ENCODE measurements at regions not wholly inside any gene's neighbourhood (a gene's known extent, or its start where the extent isn't known, plus 50 kb on each side); places are given as distances from the start of the nearest gene placed in this dataset.

DNA sequence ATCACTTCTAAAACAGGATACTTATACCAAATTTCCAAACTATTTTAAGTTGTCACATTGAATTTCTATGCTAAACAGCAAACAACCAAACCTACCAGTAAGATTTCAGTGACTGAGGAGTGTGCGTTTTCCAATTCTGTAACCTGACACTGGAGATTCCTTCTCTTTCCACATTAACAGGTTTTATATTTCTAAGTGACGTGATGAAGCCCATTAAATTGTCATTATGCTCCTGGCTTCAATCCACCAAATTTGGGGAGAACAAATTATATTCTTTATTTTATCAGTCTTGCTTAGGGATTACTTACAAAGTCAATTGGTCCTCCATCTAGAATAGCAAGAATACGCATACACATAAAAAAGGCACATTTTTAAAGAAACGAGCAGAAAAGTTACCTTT, 764.8 kb upstream of the NR2F2 start:
- Histone ChIP-seq H3K9me2 (replicated peaks; ENCODE audit: control insufficient read depth, low read length) (no peaks in the 10 kb centered on the region), H3K4me2 (ENCODE audit: low read length) (no peak overlapping the region), H3K79me2 (ENCODE audit: control insufficient read depth, low read length) (no peaks in the 10 kb centered on the region), H4K20me1 (ENCODE audit: control insufficient read depth, insufficient read depth, low read depth, low read length) (no peaks in the 10 kb centered on the region), H3K9me3 (ENCODE audit: control insufficient read depth, insufficient read depth, low read length) (no peaks in the 10 kb centered on the region), H3K27me3 (ENCODE audit: control insufficient read depth, low read length) (no peaks in the 10 kb centered on the region), H3K36me3 (ENCODE audit: control insufficient read depth, low read length) (no peaks in the 10 kb centered on the region), H3K4me1 (ENCODE audit: control insufficient read depth, low read length) (no peaks in the 10 kb centered on the region), H3K27ac (ENCODE audit: low read depth, low read length) (no peak overlapping the region), H3K4me3 (ENCODE audit: low read length) (no peak overlapping the region), H3F3A (ENCODE audit: control insufficient read depth, insufficient read depth) (no peaks in the 10 kb centered on the region)
- no peak for TF ChIP-seq EZH2phosphoT487 (IDR thresholded peaks at IDR 0.05; ENCODE audit: borderline replicate concordance, low read length)
- TF ChIP-seq, protein P1, sequence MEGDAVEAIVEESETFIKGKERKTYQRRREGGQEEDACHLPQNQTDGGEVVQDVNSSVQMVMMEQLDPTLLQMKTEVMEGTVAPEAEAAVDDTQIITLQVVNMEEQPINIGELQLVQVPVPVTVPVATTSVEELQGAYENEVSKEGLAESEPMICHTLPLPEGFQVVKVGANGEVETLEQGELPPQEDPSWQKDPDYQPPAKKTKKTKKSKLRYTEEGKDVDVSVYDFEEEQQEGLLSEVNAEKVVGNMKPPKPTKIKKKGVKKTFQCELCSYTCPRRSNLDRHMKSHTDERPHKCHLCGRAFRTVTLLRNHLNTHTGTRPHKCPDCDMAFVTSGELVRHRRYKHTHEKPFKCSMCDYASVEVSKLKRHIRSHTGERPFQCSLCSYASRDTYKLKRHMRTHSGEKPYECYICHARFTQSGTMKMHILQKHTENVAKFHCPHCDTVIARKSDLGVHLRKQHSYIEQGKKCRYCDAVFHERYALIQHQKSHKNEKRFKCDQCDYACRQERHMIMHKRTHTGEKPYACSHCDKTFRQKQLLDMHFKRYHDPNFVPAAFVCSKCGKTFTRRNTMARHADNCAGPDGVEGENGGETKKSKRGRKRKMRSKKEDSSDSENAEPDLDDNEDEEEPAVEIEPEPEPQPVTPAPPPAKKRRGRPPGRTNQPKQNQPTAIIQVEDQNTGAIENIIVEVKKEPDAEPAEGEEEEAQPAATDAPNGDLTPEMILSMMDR (IDR thresholded peaks at IDR 0.05; ENCODE audit: low read depth, low read length, poor library complexity, severe bottlenecking): no peak

DNA sequence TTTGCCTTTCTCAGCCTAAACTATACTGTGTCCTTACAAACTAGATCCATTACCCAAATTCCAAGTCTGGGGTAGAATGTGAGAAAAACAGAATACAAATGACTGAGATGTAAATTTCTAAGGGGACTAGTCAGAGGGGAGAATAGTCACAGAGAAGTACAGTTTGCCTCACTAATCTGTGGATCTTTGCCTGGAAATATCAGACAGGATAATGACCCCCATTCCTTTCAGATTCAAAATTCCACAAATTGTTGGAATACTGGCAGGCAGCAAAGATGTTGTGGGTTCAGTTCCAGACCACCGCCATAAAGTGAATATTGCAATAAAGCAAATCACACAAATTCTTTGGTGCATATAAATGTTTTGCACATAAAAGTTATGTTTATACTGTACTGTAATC, 762.8 kb upstream of the NR2F2 start:
- H4K20me1 ChIP-seq (ENCODE audit: control insufficient read depth, insufficient read depth, low read depth, low read length): no peaks in the 10 kb centered on the region
- H3K9me3 ChIP-seq (ENCODE audit: control insufficient read depth, insufficient read depth, low read length): peaks cover 6% of the 10 kb centered on the region; the same call in 1 of the 2 replicates
- no peaks in the 10 kb centered on the region for H3K4me1 ChIP-seq (ENCODE audit: control insufficient read depth, low read length)
- H3K4me2 ChIP-seq (ENCODE audit: low read length): no peak overlapping the region
- no peaks in the 10 kb centered on the region for H3F3A ChIP-seq (ENCODE audit: control insufficient read depth, insufficient read depth)
- H3K79me2 ChIP-seq (ENCODE audit: control insufficient read depth, low read length): no peaks in the 10 kb centered on the region
- TF ChIP-seq, protein P1 (IDR thresholded peaks at IDR 0.05; ENCODE audit: low read depth, low read length, poor library complexity, severe bottlenecking): no peak
- TF ChIP-seq EZH2phosphoT487 (IDR thresholded peaks at IDR 0.05; ENCODE audit: borderline replicate concordance, low read length): no peak
- no peaks in the 10 kb centered on the region for H3K27me3 ChIP-seq (ENCODE audit: control insufficient read depth, low read length)
- no peaks in the 10 kb centered on the region for H3K9me2 ChIP-seq (replicated peaks; ENCODE audit: control insufficient read depth, low read length)
- H3K4me3 ChIP-seq (ENCODE audit: low read length): no peak overlapping the region
- H3K36me3 ChIP-seq (ENCODE audit: control insufficient read depth, low read length): no peaks in the 10 kb centered on the region
- no peak overlapping the region for H3K27ac ChIP-seq (ENCODE audit: low read depth, low read length)

DNA sequence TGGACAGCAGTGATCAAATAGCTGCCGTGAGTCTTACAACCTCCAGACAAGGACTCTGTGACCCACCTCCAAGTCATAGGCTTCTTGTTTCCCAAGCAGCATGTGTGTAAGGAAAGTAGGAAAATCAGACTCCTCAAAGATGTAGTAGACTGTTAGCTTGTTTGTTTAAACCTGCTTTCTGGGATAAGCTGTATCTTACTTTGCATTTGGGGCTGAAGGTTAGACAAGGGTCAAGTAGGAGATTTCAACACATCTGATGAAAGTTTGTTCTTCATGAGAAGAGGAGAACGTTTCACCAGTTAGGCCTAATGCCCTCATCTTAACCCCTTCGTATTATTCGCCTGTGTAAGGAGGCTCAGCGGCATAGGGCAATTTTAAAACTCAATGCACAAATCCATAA, 756.4 kb upstream of the NR2F2 start:
- Histone ChIP-seq H3K27me3 (ENCODE audit: control insufficient read depth, low read length) (no peaks in the 10 kb centered on the region), H3K9me2 (replicated peaks; ENCODE audit: control insufficient read depth, low read length) (no peaks in the 10 kb centered on the region), H4K20me1 (ENCODE audit: control insufficient read depth, insufficient read depth, low read depth, low read length) (no peaks in the 10 kb centered on the region), H3K27ac (ENCODE audit: low read depth, low read length) (no peak overlapping the region), H3K36me3 (ENCODE audit: control insufficient read depth, low read length) (no peaks in the 10 kb centered on the region), H3K79me2 (ENCODE audit: control insufficient read depth, low read length) (no peaks in the 10 kb centered on the region), H3K4me2 (ENCODE audit: low read length) (no peak overlapping the region), H3F3A (ENCODE audit: control insufficient read depth, insufficient read depth) (no peaks in the 10 kb centered on the region), H3K4me3 (ENCODE audit: low read length) (no peak overlapping the region), H3K4me1 (ENCODE audit: control insufficient read depth, low read length) (no peaks in the 10 kb centered on the region), H3K9me3 (ENCODE audit: control insufficient read depth, insufficient read depth, low read length) (peaks cover 7% of the 10 kb centered on the region; the same call in 1 of the 2 replicates)
- no peak for TF ChIP-seq EZH2phosphoT487 (IDR thresholded peaks at IDR 0.05; ENCODE audit: borderline replicate concordance, low read length)
- TF ChIP-seq, protein P1 (IDR thresholded peaks at IDR 0.05; ENCODE audit: low read depth, low read length, poor library complexity, severe bottlenecking): no peak

DNA sequence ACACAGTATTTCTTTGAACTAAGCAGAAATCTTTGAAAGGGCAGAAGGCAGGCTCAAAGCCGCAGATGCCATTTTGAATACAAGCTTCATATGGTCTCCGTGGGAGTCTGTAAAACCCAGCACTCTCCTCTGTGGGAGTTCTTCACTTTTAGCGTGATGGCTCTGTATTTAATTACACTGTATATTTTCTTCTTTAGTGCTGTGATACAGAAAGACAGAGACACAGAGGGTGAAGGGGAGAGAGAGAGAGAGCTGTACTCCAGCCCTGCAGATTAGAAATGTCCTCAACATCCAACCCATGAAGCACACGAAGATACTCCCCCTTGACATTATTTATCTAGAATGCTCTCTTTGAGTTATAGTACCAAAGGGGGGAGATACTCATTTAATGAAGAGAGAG, 752.6 kb upstream of the NR2F2 start:
- Histone ChIP-seq H3F3A (ENCODE audit: control insufficient read depth, insufficient read depth) (no peaks in the 10 kb centered on the region), H3K4me1 (ENCODE audit: control insufficient read depth, low read length) (no peaks in the 10 kb centered on the region), H3K27ac (ENCODE audit: low read depth, low read length) (no peak overlapping the region), H3K27me3 (ENCODE audit: control insufficient read depth, low read length) (no peaks in the 10 kb centered on the region), H3K9me2 (replicated peaks; ENCODE audit: control insufficient read depth, low read length) (no peaks in the 10 kb centered on the region), H3K9me3 (ENCODE audit: control insufficient read depth, insufficient read depth, low read length) (no peaks in the 10 kb centered on the region), H3K36me3 (ENCODE audit: control insufficient read depth, low read length) (no peaks in the 10 kb centered on the region), H3K4me3 (ENCODE audit: low read length) (no peak overlapping the region), H3K79me2 (ENCODE audit: control insufficient read depth, low read length) (no peaks in the 10 kb centered on the region), H4K20me1 (ENCODE audit: control insufficient read depth, insufficient read depth, low read depth, low read length) (no peaks in the 10 kb centered on the region), H3K4me2 (ENCODE audit: low read length) (no peak overlapping the region)
- TF ChIP-seq, protein P1 (IDR thresholded peaks at IDR 0.05; ENCODE audit: low read depth, low read length, poor library complexity, severe bottlenecking): no peak
- no peak for TF ChIP-seq EZH2phosphoT487 (IDR thresholded peaks at IDR 0.05; ENCODE audit: borderline replicate concordance, low read length)

All from DOHH2 (cell line).